Keratinocyte (primary cell): ENCODE measurements at regions not wholly inside any gene's neighbourhood (a gene's known extent, or its start where the extent isn't known, plus 50 kb on each side); places are given as distances from the start of the nearest gene placed in this dataset.

Source experiments
- DNase-seq: peaks from one replicate; pipeline ENCODE4 v3.0.0-alpha.2; 2011; ENCODE audit warnings: low read depth, missing footprints, low spot score
- FAIRE-seq: peaks from 2 replicates; lab custom pipeline; 2011; peaks lifted over from hg19 to GRCh38; lab: Jason Lieb, UNC
- H2AFZ ChIP-seq: 2 replicates; pipeline ENCODE4 v1.6.0; 2012; ENCODE audit warnings: low read length, control low read depth, inconsistent platforms; ENCODE audit not compliant: control insufficient read depth
- H3K27ac ChIP-seq: 2 replicates; pipeline ENCODE4 v1.5.1; 2011; ENCODE audit warnings: low read length; ENCODE audit not compliant: control insufficient read depth, insufficient read depth
- H3K27me3 ChIP-seq: 3 replicates; pipeline ENCODE4 v1.6.0; 2011; ENCODE audit warnings: low read length; ENCODE audit not compliant: control insufficient read depth, insufficient read depth; ENCODE audit errors: extremely low read depth
- H3K36me3 ChIP-seq, 2 experiments: 2 replicates in 1 of 2; 3 replicates in 1 of 2; pipeline ENCODE4 v1.5.1; 2011; ENCODE audit warnings: low read length in 2 of 2, mild to moderate bottlenecking in 1 of 2; ENCODE audit not compliant: control insufficient read depth in 2 of 2, insufficient read depth in 2 of 2; ENCODE audit errors: extremely low read depth in 1 of 2
- H3K4me1 ChIP-seq: 3 replicates; pipeline ENCODE4 v1.5.1; 2011; ENCODE audit warnings: low read length; ENCODE audit not compliant: control insufficient read depth, insufficient read depth; ENCODE audit errors: extremely low read depth
- H3K4me2 ChIP-seq: 3 replicates; pipeline ENCODE4 v1.6.0; 2011; ENCODE audit warnings: low read depth, low read length; ENCODE audit not compliant: control insufficient read depth, insufficient read depth; ENCODE audit errors: extremely low read depth
- H3K4me3 ChIP-seq, 3 experiments: fragments of 200-600 bp in 1 of 3; sonication (generic) in 1 of 3; 2 replicates in 2 of 3; 3 replicates in 1 of 3; pipeline ENCODE4 v1.5.1; 2011 to 2016; ENCODE audit warnings: low read length in 3 of 3, mild to moderate bottlenecking in 3 of 3, control low read depth in 2 of 3, inconsistent platforms in 1 of 3, low read depth in 1 of 3, mixed read lengths in 1 of 3, mixed run types in 1 of 3, moderate library complexity in 1 of 3; ENCODE audit not compliant: control insufficient read depth in 2 of 3, insufficient read depth in 2 of 3; ENCODE audit errors: extremely low read depth in 1 of 3
- H3K79me2 ChIP-seq: 2 replicates; pipeline ENCODE4 v1.6.0; 2012; ENCODE audit warnings: low read length; ENCODE audit not compliant: control insufficient read depth, insufficient read depth
- H3K9ac ChIP-seq: 3 replicates; pipeline ENCODE4 v1.6.0; 2011; ENCODE audit warnings: low read length; ENCODE audit not compliant: control insufficient read depth, insufficient read depth; ENCODE audit errors: extremely low read depth
- H3K9me1 ChIP-seq: 3 replicates; pipeline ENCODE4 v1.6.0; 2011; ENCODE audit warnings: low read length; ENCODE audit not compliant: control insufficient read depth, insufficient read depth; ENCODE audit errors: extremely low read depth
- H3K9me3 ChIP-seq: 2 replicates; pipeline ENCODE4 v1.5.1; 2012; ENCODE audit warnings: low read depth, low read length; ENCODE audit not compliant: control insufficient read depth
- H4K20me1 ChIP-seq: 3 replicates; pipeline ENCODE4 v1.6.0; 2011; ENCODE audit warnings: low read length; ENCODE audit not compliant: control insufficient read depth, insufficient read depth; ENCODE audit errors: extremely low read depth
- EZH2 ChIP-seq: IDR thresholded peaks from one replicate; pipeline ENCODE4 v1.6.1; 2012; ENCODE audit warnings: inconsistent platforms, mild to moderate bottlenecking, low read length, moderate library complexity
- dilution Hi-C: fragments of 300-500 bp; cut with MboI; formaldehyde crosslinking; loops from one replicate; pipeline ENCODE4 v1.7.0; 2020; ENCODE audit warnings: low sequenced_read_pairs; ENCODE audit not compliant: extremely low pct_ligation_motif_present
- TF ChIP-seq, protein P1 (sequence below), 3 experiments: IDR thresholded peaks in 1 of 3; conservative IDR thresholded peaks in 1 of 3; optimal IDR thresholded peaks in 1 of 3; 2 replicates in 2 of 3; 3 replicates in 1 of 3; pipeline versions ENCODE3 to v1.5.1; 2011; ENCODE audit warnings: low read length in 3 of 3, mild to moderate bottlenecking in 3 of 3, moderate library complexity in 2 of 3, control low read depth in 1 of 3, inconsistent platforms in 1 of 3; ENCODE audit not compliant: insufficient read depth in 2 of 3; ENCODE audit errors: extremely low read depth in 1 of 3

DNA sequence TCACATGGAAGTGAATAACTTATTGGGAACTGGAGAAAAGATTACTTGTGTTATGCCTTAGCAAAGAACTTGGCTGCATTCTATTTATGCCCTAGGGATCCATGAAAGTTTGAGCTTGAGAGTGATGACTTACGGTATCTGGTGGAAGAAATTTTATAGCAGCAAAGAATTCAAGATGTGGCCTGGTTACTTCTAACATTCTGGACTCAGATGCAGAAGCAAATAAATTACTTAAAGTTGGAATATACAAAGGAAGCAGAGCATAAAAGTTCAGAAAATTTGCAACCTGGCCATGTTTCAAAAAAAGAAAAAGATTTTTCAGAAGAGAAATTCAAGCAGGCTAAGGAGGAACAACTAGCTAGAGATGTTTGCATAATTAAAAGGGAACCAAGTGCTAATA, 252.3 kb upstream of the WDFY3 start:
- Histone ChIP-seq H3K4me2 (no peak overlapping the region), H3K9me1 (no peaks in the 10 kb centered on the region)
- no peak for FAIRE-seq

DNA sequence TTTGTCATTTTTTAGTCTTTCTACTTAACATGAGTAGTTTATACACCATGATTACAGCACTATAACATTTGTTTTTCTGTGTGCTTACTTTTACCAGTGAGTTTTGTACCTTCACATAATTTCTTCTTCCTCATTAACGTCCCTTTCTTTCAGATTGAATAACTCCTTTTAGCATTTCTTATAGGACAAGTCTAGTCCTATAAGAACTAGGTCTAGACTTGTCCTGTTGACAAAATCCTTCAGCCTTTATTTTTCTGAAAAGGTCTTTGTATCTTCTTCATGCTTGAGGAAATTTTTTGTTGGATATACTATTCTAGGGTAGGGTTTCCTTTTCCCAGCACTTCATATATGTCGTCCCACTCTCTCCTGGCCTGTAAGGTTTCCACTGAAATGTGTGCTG, 253.3 kb upstream of the ARHGAP24 start:
- no peak overlapping the region for H3K27ac ChIP-seq
- dilution Hi-C loops, result no loop called here
- H3K79me2 ChIP-seq, result no peaks in the 10 kb centered on the region
- no peaks in the 10 kb centered on the region for H3K27me3 ChIP-seq
- no peak overlapping the region for H3K4me3 ChIP-seq
- no peaks in the 10 kb centered on the region for H4K20me1 ChIP-seq
- H3K9ac ChIP-seq, result no peak overlapping the region
- DNase-seq, result no peak
- H3K36me3 ChIP-seq, result no peaks in the 10 kb centered on the region
- no peak for TF ChIP-seq EZH2
- TF ChIP-seq, protein P1, sequence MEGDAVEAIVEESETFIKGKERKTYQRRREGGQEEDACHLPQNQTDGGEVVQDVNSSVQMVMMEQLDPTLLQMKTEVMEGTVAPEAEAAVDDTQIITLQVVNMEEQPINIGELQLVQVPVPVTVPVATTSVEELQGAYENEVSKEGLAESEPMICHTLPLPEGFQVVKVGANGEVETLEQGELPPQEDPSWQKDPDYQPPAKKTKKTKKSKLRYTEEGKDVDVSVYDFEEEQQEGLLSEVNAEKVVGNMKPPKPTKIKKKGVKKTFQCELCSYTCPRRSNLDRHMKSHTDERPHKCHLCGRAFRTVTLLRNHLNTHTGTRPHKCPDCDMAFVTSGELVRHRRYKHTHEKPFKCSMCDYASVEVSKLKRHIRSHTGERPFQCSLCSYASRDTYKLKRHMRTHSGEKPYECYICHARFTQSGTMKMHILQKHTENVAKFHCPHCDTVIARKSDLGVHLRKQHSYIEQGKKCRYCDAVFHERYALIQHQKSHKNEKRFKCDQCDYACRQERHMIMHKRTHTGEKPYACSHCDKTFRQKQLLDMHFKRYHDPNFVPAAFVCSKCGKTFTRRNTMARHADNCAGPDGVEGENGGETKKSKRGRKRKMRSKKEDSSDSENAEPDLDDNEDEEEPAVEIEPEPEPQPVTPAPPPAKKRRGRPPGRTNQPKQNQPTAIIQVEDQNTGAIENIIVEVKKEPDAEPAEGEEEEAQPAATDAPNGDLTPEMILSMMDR (optimal IDR thresholded peaks at IDR 0.05 in 1 of 3, IDR thresholded peaks at IDR 0.05 in 1 of 3, conservative IDR thresholded peaks at IDR 0.05 in 1 of 3; ENCODE audit: extremely low read depth in 1 of 3, insufficient read depth in 2 of 3, low read length in 3 of 3), result no peak
- FAIRE-seq, result no peak
- no peaks in the 10 kb centered on the region for H3K4me1 ChIP-seq
- H3K4me2 ChIP-seq, result no peak overlapping the region
- H3K9me3 ChIP-seq, result peaks cover 2% of the 10 kb centered on the region
- H2AFZ ChIP-seq, result no peak overlapping the region
- no peaks in the 10 kb centered on the region for H3K9me1 ChIP-seq

More for the DNA sequence above, 252.3 kb upstream of the WDFY3 start:
- no peak overlapping the region for H3K27ac ChIP-seq
- TF ChIP-seq EZH2, result no peak
- TF ChIP-seq, protein P1 (optimal IDR thresholded peaks at IDR 0.05 in 1 of 3, IDR thresholded peaks at IDR 0.05 in 1 of 3, conservative IDR thresholded peaks at IDR 0.05 in 1 of 3; ENCODE audit: extremely low read depth in 1 of 3, insufficient read depth in 2 of 3, low read length in 3 of 3), result no peak
- H3K9me3 ChIP-seq, result peaks cover 2% of the 10 kb centered on the region
- no peaks in the 10 kb centered on the region for H3K36me3 ChIP-seq
- no peaks in the 10 kb centered on the region for H3K79me2 ChIP-seq
- H4K20me1 ChIP-seq, result no peaks in the 10 kb centered on the region
- no peaks in the 10 kb centered on the region for H3K27me3 ChIP-seq
- no peak overlapping the region for H3K4me3 ChIP-seq
- DNase-seq, result no peak
- no peak overlapping the region for H2AFZ ChIP-seq
- H3K9ac ChIP-seq, result no peak overlapping the region
- no peaks in the 10 kb centered on the region for H3K4me1 ChIP-seq
- dilution Hi-C loops, result no loop called here
